PC-3 (cell line): ENCODE measurements at regions not wholly inside any gene's neighbourhood (a gene's known extent, or its start where the extent isn't known, plus 50 kb on each side); places are given as distances from the start of the nearest gene placed in this dataset.

ENCODE experiments used
- ATAC-seq: fragments of 200-7000 bp; cut with Tn5 transposase; 2 replicates; pipeline ENCODE4 v1.9.1; 2020; ENCODE audit warnings: mild to moderate bottlenecking, moderate library complexity
- BruUV-seq: library from RNA; stranded (reverse); fragments of 400-500 nt; replicated peaks from 2 replicates; lab custom pipeline; 2021; lab: Mats Ljungman, UMichigan
- CTCF ChIA-PET: fragments of 300-600 bp; sonication (Branson Sonifier 250); formaldehyde crosslinking; loops from one replicate; lab custom pipeline; 2022; ENCODE audit warnings: antibody characterized with exemption; lab: Charles Lee
- POLR2A ChIA-PET: fragments of 300-600 bp; sonication (Branson Sonifier 250); formaldehyde crosslinking; loops from one replicate; lab custom pipeline; 2022; ENCODE audit warnings: antibody characterized with exemption; ENCODE audit not compliant: unreplicated experiment; lab: Charles Lee
- DNase-seq: peaks from one replicate; pipeline ENCODE4 v3.0.0-alpha.2; 2015
- H2AFZ ChIP-seq: fragments of 300-600 bp; sonication (generic); 2 replicates; pipeline ENCODE4 v1.6.0; 2016; ENCODE audit warnings: antibody characterized with exemption, low read length
- H3F3A ChIP-seq: fragments of 300-600 bp; sonication (generic); one replicate; pipeline ENCODE4 v1.6.0; 2017; ENCODE audit warnings: antibody characterized with exemption, low read length, control low read depth, mild to moderate bottlenecking; ENCODE audit not compliant: unreplicated experiment
- H3K27ac ChIP-seq: fragments of 300-600 bp; sonication (generic); 2 replicates; pipeline ENCODE4 v1.5.1; 2016; ENCODE audit warnings: mild to moderate bottlenecking, low read length
- H3K27me3 ChIP-seq: fragments of 300-600 bp; sonication (generic); 2 replicates; pipeline ENCODE4 v1.6.1; 2016; ENCODE audit warnings: low read length, mixed read lengths
- H3K36me3 ChIP-seq: fragments of 300-600 bp; sonication (generic); 2 replicates; pipeline ENCODE4 v1.6.1; 2016; ENCODE audit warnings: low read depth, mixed run types, low read length, mixed read lengths
- H3K4me1 ChIP-seq: fragments of 300-600 bp; sonication (generic); 2 replicates; pipeline ENCODE4 v1.5.1; 2016; ENCODE audit warnings: low read length; ENCODE audit not compliant: insufficient read depth
- H3K4me2 ChIP-seq: fragments of 300-600 bp; sonication (generic); 2 replicates; pipeline ENCODE4 v1.6.0; 2016; ENCODE audit warnings: low read length
- H3K4me3 ChIP-seq: fragments of 300-600 bp; sonication (generic); 2 replicates; pipeline ENCODE4 v1.5.1; 2016; ENCODE audit warnings: mild to moderate bottlenecking, low read length, mixed read lengths
- H3K79me2 ChIP-seq: fragments of 300-600 bp; sonication (generic); 2 replicates; pipeline ENCODE4 v1.6.1; 2017; ENCODE audit warnings: low read length, mixed read lengths
- H3K9ac ChIP-seq: fragments of 300-600 bp; sonication (generic); 2 replicates; pipeline ENCODE4 v1.6.0; 2016; ENCODE audit warnings: mild to moderate bottlenecking, low read length
- H3K9me2 ChIP-seq: fragments of 300-600 bp; sonication (generic); replicated peaks from 2 replicates; pipeline ENCODE4 v1.6.1; 2016; ENCODE audit warnings: mixed run types, low read length, mixed read lengths
- H3K9me3 ChIP-seq: fragments of 300-600 bp; sonication (generic); 2 replicates; pipeline ENCODE4 v1.6.1; 2016; ENCODE audit warnings: low read length, mixed read lengths
- H4K20me1 ChIP-seq: fragments of 300-600 bp; sonication (generic); 2 replicates; pipeline ENCODE4 v1.6.1; 2016; ENCODE audit warnings: low read length, mixed read lengths
- EZH2 ChIP-seq: fragments of 300-600 bp; sonication (generic); IDR thresholded peaks from one replicate; pipeline ENCODE4 v1.6.1; 2017; ENCODE audit warnings: antibody characterized with exemption, mild to moderate bottlenecking, low read length; ENCODE audit not compliant: unreplicated experiment
- EZH2phosphoT487 ChIP-seq: fragments of 300-600 bp; sonication (generic); IDR thresholded peaks from 2 replicates; pipeline ENCODE4 v1.6.1; 2018; ENCODE audit warnings: mild to moderate bottlenecking, antibody characterized with exemption, low read length, borderline replicate concordance
- intact Hi-C: fragments of 100-400 bp; cut with micrococcal nuclease; formaldehyde crosslinking; loops from 2 replicates; pipeline ENCODE4 v1.9.0; 2023
- TF ChIP-seq, protein P1 (sequence below): fragments of 300-600 bp; sonication (generic); conservative IDR thresholded peaks from 2 replicates; pipeline ENCODE4 v1.5.1; 2017; ENCODE audit warnings: antibody characterized with exemption, low read depth, mild to moderate bottlenecking, low read length

DNA sequence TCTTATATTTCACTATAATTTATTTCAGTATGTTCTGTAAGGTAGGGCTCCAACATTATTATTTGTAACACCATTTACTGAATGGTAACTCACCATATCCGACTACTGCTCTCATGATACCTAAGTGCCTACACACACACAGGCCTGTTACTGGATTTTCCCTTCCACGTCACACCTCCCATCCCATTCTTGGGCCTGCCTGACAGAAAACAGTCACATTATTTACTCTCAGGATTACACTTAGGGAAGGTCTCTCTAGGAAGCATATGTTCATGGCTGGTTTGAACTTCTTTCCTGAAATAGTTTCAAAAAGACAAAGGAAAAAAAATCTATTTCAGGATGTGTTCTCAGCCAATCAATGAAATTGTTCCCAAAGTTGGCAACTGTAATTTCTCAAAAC, 102.3 kb upstream of the DOCK9 start:
- Histone ChIP-seq H3K79me2 (peaks cover 67% of the 10 kb centered on the region), H4K20me1 (0 out of 2 replicates have a peak, but pooled peaks cover 2% of the 10 kb centered on the region), H3K27ac (no peak overlapping the region), H3K9me2 (no peaks in the 10 kb centered on the region), H3K36me3 (no peaks in the 10 kb centered on the region), H3K4me2 (no peak overlapping the region), H3K9ac (no peak overlapping the region), H2AFZ (no peak overlapping the region), H3F3A (no peaks in the 10 kb centered on the region), H3K4me1 (no peaks in the 10 kb centered on the region), H3K9me3 (no peaks in the 10 kb centered on the region), H3K27me3 (no peaks in the 10 kb centered on the region), H3K4me3 (no peak overlapping the region)
- intact Hi-C loops: loop anchor here (10.0 kb wide), 1 partner anchor 1645 kb away; the partner anchor contains the start of gene RAP2A
- TF ChIP-seq, protein P1, sequence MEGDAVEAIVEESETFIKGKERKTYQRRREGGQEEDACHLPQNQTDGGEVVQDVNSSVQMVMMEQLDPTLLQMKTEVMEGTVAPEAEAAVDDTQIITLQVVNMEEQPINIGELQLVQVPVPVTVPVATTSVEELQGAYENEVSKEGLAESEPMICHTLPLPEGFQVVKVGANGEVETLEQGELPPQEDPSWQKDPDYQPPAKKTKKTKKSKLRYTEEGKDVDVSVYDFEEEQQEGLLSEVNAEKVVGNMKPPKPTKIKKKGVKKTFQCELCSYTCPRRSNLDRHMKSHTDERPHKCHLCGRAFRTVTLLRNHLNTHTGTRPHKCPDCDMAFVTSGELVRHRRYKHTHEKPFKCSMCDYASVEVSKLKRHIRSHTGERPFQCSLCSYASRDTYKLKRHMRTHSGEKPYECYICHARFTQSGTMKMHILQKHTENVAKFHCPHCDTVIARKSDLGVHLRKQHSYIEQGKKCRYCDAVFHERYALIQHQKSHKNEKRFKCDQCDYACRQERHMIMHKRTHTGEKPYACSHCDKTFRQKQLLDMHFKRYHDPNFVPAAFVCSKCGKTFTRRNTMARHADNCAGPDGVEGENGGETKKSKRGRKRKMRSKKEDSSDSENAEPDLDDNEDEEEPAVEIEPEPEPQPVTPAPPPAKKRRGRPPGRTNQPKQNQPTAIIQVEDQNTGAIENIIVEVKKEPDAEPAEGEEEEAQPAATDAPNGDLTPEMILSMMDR: no peak
- TF ChIP-seq EZH2phosphoT487 (no peak), EZH2 (no peak)
- BruUV-seq: no TSS peak
- ChIA-PET CTCF (no interaction called here), POLR2A (no interaction called here)
- ATAC-seq (no peak), DNase-seq (no peak)

DNA sequence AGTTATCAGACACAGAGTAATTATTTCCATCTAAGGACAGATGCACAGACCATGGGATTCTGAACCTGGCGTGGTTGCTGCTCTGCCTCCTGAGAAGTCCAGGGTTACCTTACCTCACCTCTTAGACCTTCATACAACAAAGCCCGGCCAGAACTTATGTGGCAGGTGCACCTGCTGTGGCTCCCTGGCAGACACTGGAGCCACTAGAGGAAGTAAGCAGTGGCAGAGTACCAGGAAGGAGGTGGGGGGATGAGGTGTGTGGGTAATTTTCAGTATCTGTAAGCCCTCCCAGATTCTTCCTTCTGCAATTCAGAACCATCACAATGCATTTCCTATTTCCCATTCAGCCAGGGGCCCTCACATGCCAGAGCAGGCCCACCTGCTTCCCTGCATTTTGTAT, 106.1 kb upstream of the DOCK9 start:
- BruUV-seq: no TSS peak
- TF ChIP-seq, protein P1: no peak
- TF ChIP-seq EZH2 (no peak), EZH2phosphoT487 (no peak)
- H3K4me3 ChIP-seq: no peak overlapping the region
- H3K9me3 ChIP-seq: no peaks in the 10 kb centered on the region
- H3K36me3 ChIP-seq: no peaks in the 10 kb centered on the region
- H3K27ac ChIP-seq: no peak overlapping the region
- H3K79me2 ChIP-seq: peaks cover 65% of the 10 kb centered on the region
- DNase-seq: no peak
- intact Hi-C loops: loop anchor here (10.0 kb wide), 1 partner anchor 1649 kb away; the partner anchor contains the start of gene RAP2A
- no peaks in the 10 kb centered on the region for H3F3A ChIP-seq
- peaks cover 6% of the 10 kb centered on the region for H3K4me1 ChIP-seq
- no peaks in the 10 kb centered on the region for H3K9me2 ChIP-seq
- no peak overlapping the region for H3K9ac ChIP-seq
- no peaks in the 10 kb centered on the region for H3K27me3 ChIP-seq
- ChIA-PET CTCF (no interaction called here), POLR2A (no interaction called here)
- H4K20me1 ChIP-seq: 0 out of 2 replicates have a peak, but pooled peaks cover 4% of the 10 kb centered on the region
- no peak overlapping the region for H2AFZ ChIP-seq
- no peak overlapping the region for H3K4me2 ChIP-seq
- ATAC-seq: no peak

GRCh38 chr13:99085139-99085807, 107.4 kb upstream of the DOCK9 start:
- ATAC-seq (no peak), DNase-seq (no peak)
- intact Hi-C loops: loop anchor here (10.0 kb wide), 1 partner anchor 1650 kb away; the partner anchor contains the start of gene RAP2A
- ChIA-PET POLR2A (no interaction called here), CTCF (no interaction called here)
- H3F3A ChIP-seq: no peaks in the 10 kb centered on the region
- H3K4me3 ChIP-seq: peak overlapping the region; percentile 77
- no peak overlapping the region for H3K27ac ChIP-seq
- peaks cover 56% of the 10 kb centered on the region for H3K79me2 ChIP-seq
- H4K20me1 ChIP-seq: 0 out of 2 replicates have a peak, but pooled peaks cover 4% of the 10 kb centered on the region
- TF ChIP-seq, protein P1: no peak
- TF ChIP-seq EZH2phosphoT487 (no peak), EZH2 (no peak)
- no peak overlapping the region for H2AFZ ChIP-seq
- no peak overlapping the region for H3K9ac ChIP-seq
- no peaks in the 10 kb centered on the region for H3K36me3 ChIP-seq
- H3K4me2 ChIP-seq: peak overlapping the region; percentile 81
- no TSS peak for BruUV-seq
- no peaks in the 10 kb centered on the region for H3K27me3 ChIP-seq
- no peaks in the 10 kb centered on the region for H3K9me3 ChIP-seq
- no peaks in the 10 kb centered on the region for H3K9me2 ChIP-seq
- H3K4me1 ChIP-seq: peaks cover 6% of the 10 kb centered on the region
